GM18861 (cell line): ENCODE measurements at regions not wholly inside any gene's neighbourhood (a gene's known extent, or its start where the extent isn't known, plus 50 kb on each side); places are given as distances from the start of the nearest gene placed in this dataset.
"Not testable (repeated sequence)": the region's sequence is repeated elsewhere in the genome, so short reads cannot be mapped to it uniquely, and the experiment has no call there.

Experiments used
- ATAC-seq: cut with Tn5 transposase; IDR thresholded peaks from one replicate; pipeline ENCODE4 v1.9.1; 2021; ENCODE audit not compliant: unreplicated experiment

- no peak for ATAC-seq
These were observed 262.5 kb upstream of the CHD1 start for GRCh38 chr5:99191206-99191745.

- no peak for ATAC-seq
These were observed 258.8 kb upstream of the CHD1 start for GRCh38 chr5:99187611-99188010.

- ATAC-seq: no peak
These were observed 250.4 kb upstream of the CHD1 start for GRCh38 chr5:99179206-99179605.

GRCh38 chr5:99177796-99178195 is 249.0 kb upstream of the CHD1 start:
- ATAC-seq: no peak

GRCh38 chr5:99176186-99176585 is 247.4 kb upstream of the CHD1 start:
- no peak for ATAC-seq

GRCh38 chr5:99169309-99169708 is 240.5 kb upstream of the CHD1 start:
- ATAC-seq: no peak

GRCh38 chr5:99161538-99161937 is 232.7 kb upstream of the CHD1 start:
- not testable (repeated sequence) for ATAC-seq

GRCh38 chr5:99156688-99157087 is 227.9 kb upstream of the CHD1 start:
- ATAC-seq: no peak

- not testable (repeated sequence) for ATAC-seq
These were observed 214.5 kb upstream of the CHD1 start for GRCh38 chr5:99143283-99143795.

GRCh38 chr5:99141534-99142128 is 212.8 kb upstream of the CHD1 start:
- ATAC-seq: no peak

- ATAC-seq: no peak
These were observed 210.1 kb upstream of the CHD1 start for GRCh38 chr5:99138911-99139310.

- ATAC-seq: no peak
These were observed 205.1 kb upstream of the CHD1 start for GRCh38 chr5:99133921-99134320.

GRCh38 chr5:99129768-99130501 is 201.1 kb upstream of the CHD1 start:
- ATAC-seq: no peak

- no peak for ATAC-seq
These were observed 194.2 kb upstream of the CHD1 start for GRCh38 chr5:99122976-99123375.

- no peak for ATAC-seq
These were observed 190.5 kb upstream of the CHD1 start for GRCh38 chr5:99119326-99119725.

GRCh38 chr5:99116526-99116925 is 187.7 kb upstream of the CHD1 start:
- ATAC-seq: no peak

GRCh38 chr5:99109894-99110293 is 181.1 kb upstream of the CHD1 start:
- no peak for ATAC-seq

GRCh38 chr5:99105216-99105615 is 176.4 kb upstream of the CHD1 start:
- no peak for ATAC-seq

- ATAC-seq: no peak
These were observed 175.8 kb upstream of the CHD1 start for GRCh38 chr5:99104538-99105132.

GRCh38 chr5:99102073-99102697 is 173.4 kb upstream of the CHD1 start:
- no peak for ATAC-seq

GRCh38 chr5:99099691-99100090 is 170.9 kb upstream of the CHD1 start:
- no peak for ATAC-seq
